Adrenal gland (tissue), 5 donors: ENCODE measurements at regions not wholly inside any gene's neighbourhood (a gene's known extent, or its start where the extent isn't known, plus 50 kb on each side); places are given as distances from the start of the nearest gene placed in this dataset.

Experiments used
- POLR2A ChIP-seq, 2 donors: fragments of 450-650 bp; IDR thresholded peaks; one replicate each; pipeline ENCODE4 v1.6.1; 2017; ENCODE audit warnings: antibody characterized with exemption in 2 of 2, mild to moderate bottlenecking in 2 of 2, moderate library complexity in 1 of 2
- TF ChIP-seq, protein P1 (sequence below), 6 experiments: fragments of 450-650 bp in 4 of 6; fragments of 200-600 bp in 2 of 6; sonication (generic) in 1 of 6; IDR thresholded peaks; 1 replicate in 5 of 6; 2 replicates in 1 of 6; pipeline versions ENCODE4 v1.5.1 to v1.8.0; 2016 to 2021; ENCODE audit warnings: antibody characterized with exemption in 6 of 6, mild to moderate bottlenecking in 2 of 6, moderate library complexity in 1 of 6
- donor health status: DM: no; HTN: no; CAD: no.

DNA sequence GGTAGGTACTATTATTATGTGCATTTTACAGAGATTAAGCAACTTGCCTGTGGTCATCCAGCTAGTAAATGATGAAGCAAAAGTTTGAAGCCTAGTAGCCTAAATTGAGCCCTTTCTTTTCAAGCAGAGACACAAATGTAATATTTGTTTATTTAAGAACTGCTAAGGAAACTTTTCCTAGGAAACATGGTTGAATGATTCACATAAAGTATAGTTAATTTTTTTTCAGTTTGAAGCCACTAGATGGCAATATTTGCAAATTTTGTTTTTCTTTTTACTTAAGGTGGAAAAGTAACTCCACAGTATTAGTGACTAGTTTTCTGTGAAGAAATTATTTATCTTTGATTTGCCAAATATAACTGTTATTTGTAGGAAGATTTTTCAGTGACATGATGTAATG, 52.8 kb upstream of the ANKRD17 start:
- TF ChIP-seq POLR2A (IDR thresholded peaks at IDR 0.05), result no peak
- TF ChIP-seq, protein P1, sequence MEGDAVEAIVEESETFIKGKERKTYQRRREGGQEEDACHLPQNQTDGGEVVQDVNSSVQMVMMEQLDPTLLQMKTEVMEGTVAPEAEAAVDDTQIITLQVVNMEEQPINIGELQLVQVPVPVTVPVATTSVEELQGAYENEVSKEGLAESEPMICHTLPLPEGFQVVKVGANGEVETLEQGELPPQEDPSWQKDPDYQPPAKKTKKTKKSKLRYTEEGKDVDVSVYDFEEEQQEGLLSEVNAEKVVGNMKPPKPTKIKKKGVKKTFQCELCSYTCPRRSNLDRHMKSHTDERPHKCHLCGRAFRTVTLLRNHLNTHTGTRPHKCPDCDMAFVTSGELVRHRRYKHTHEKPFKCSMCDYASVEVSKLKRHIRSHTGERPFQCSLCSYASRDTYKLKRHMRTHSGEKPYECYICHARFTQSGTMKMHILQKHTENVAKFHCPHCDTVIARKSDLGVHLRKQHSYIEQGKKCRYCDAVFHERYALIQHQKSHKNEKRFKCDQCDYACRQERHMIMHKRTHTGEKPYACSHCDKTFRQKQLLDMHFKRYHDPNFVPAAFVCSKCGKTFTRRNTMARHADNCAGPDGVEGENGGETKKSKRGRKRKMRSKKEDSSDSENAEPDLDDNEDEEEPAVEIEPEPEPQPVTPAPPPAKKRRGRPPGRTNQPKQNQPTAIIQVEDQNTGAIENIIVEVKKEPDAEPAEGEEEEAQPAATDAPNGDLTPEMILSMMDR (IDR thresholded peaks at IDR 0.05), result peak in 5 of 6 experiments; percentile 25 to 53 (median 41)
